ENCODE measurements at regions not wholly inside any gene's neighbourhood (a gene's known extent, or its start where the extent isn't known, plus 50 kb on each side); places are given as distances from the start of the nearest gene placed in this dataset.
A peak's percentile ranks its signal among the peaks of the same experiment; 100 is the strongest.
"Not testable (repeated sequence)": the region's sequence is repeated elsewhere in the genome, so short reads cannot be mapped to it uniquely, and the experiment has no call there.

DNA sequence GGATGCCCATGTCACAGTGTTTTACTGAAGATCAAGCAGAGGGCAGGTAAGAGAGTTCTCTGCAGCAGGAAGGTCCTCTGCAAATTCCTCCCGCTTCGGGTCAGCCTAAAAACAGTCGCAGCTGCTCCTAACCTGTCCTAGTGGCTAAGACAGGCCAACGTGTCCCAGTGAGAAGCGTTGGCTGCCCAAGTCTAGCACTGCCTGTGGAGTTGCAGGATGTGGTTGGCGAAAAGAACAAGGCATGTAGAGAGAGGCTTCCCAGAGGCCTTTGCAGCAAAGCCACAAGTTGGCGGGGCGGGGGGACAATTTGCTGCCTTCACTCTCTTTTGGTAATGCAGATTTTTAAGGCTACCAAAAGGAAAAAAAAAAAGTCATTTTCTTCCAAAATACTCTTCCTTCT is 340.1 kb downstream of the BCL11B start:
- DNase-seq (ENCODE audit: low read depth in 3 of 3) = peak; percentile 24 to 57 (median 40)

DNA sequence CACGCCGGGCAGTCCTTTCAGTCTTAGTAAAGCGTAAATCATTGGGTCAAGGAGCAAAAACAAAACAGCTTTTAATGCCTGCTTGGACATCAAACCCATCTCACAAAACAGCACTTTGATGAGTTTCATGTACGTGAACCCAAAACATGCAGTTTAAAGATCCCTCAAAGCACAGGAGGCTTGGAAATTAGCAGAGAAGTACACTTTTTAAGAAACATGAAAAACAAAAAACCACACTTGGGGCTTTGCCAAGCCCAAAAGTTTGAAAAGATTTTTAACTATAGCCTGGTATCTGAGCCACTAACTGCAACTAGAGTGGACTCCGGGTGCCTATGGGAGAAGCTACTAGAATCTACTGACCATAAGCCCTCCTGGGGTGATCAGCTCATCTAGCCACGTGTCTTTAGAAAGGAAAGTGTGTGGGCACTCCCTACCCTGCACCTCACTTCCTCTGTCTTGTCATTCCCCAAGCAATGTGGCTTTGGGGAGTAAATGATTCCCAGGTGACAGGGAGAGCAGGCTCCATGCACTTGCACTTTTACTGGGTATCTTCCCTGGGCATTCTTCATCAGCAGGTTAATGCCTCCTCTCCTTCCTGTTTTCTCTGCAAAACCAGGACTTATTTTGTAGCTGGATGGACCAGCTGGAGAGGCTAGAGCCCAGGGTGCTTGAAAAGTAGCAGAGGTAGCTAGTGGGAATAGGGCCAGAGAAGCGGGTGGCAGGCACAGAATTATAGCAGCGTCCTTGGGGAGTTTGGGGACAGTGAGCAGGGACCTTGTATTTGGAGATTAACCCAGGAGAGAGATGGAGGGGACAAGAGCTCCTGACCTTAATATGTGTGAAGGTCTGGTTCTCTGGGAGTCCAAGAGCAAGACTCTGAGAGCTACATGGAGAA is 339.3 kb downstream of the BCL11B start:
- DNase-seq (ENCODE audit: low read depth in 3 of 3) = no peak

GRCh38 chr14:98934569-98934968 is 337.4 kb downstream of the BCL11B start:
- not testable (repeated sequence) for DNase-seq (ENCODE audit: low read depth in 3 of 3)

- no peak for DNase-seq (ENCODE audit: low read depth in 3 of 3)
Measured at GRCh38 chr14:98935921-98936320, 336.1 kb downstream of the BCL11B start.

GRCh38 chr14:98937021-98937420 is 335.0 kb downstream of the BCL11B start:
- DNase-seq (ENCODE audit: low read depth in 3 of 3) = no peak

GRCh38 chr14:98937712-98938505 is 334.1 kb downstream of the BCL11B start:
- DNase-seq (ENCODE audit: low read depth in 3 of 3) = no peak

DNA sequence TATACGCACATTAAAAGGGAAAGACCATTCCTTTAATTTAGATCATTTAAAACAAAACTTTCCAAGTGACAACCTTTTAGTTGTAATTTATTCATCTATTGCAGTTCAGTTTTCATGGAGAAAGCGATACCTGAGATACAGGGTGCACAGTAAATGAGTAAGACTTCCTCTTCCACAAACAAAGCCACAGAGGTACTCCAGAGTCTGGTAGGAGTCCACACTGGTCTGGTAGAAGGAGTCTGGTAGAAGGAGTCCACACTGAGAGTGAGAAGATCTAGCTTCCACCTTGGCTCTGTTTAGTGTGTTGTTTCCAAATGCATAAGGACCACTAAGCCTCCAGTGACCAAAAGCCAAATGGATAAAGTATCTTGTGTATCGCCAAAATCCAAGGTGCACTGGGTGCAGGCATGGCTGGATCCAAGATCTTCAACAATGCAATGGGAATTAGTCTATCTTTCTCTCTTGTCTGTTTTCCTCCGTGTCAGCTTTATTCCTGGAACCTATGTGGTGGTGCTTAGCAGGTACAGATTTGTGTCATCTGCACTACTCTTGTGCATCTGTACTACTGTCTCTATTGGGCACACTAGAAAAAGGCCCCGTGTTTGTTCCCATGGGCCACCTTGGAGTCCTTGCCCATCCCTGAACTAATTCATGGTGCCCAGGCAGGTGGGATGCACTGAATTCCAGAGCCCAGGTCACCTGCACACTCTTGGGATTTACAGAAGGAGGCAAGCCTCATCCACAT is 331.1 kb downstream of the BCL11B start:
- DNase-seq (ENCODE audit: low read depth in 3 of 3) = no peak

GRCh38 chr14:98941481-98941880 is 330.5 kb downstream of the BCL11B start:
- DNase-seq (ENCODE audit: low read depth in 3 of 3) = no peak

DNA sequence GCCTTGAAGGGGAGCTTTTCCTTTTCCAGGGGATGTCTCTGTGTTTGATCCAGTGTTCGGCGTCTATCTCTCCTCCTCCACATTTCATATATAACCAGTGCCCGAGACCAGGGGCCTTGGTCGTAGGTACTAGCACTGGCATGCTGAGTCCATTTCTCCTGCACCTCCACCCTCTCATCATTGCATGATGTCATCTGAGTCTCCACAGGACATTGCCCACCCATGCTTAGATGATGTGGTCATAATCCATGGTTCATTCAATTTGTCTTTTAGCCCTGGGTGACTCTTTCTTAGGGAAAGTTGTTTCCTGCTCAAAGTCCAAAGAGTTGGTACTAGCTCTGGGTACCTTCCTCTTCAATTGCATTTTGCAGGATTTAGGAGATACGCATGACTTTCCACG is 328.1 kb downstream of the BCL11B start:
- no peak for DNase-seq (ENCODE audit: low read depth in 3 of 3)

GRCh38 chr14:98944989-98945388 is 327.0 kb downstream of the BCL11B start:
- no peak for DNase-seq (ENCODE audit: low read depth in 3 of 3)

DNA sequence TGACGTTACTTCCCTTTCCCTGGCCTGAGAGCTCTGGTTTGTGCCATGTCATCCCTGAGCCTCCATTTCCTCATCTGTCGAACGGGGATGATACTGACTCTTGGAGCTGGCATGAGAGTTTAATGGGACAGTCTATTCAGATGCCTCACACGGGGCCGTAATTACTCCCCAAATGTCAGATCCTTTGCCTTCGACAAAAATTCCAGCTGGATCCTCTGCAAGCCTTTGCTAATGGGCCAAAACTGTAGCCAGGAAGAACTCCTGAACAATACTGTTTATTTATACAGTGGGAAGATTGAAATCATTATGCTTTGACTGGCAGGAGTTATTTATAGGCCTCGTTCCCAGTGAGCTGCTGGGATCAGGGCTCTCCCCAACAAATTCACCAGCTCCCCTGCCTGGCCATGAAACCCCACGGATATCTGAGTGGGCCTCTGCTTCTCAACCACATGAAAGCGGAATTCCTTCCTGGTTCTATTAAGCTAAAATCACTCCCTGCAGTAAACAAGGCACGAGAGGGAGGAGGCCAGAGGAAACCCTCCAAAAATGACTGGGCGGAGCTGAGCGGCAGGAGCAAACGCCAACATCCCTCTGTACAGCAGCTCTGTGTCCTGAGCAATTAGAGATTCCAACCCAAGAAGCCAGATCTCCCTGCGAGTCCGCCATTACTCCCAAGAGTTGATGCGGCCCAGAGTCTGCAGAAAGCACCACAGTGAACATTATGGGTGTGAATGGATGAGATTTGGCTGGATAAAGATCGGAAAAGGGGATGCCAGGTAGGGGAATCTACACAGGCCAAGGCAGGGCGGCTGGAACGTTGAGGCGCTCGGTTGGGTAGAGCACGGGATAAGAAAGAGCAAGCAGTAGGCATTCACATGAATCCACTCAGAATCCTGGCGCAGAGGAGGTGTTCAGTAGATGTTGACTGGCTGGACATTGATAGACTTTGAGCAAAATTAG is 326.1 kb downstream of the BCL11B start:
- DNase-seq (ENCODE audit: low read depth in 3 of 3) = no peak

DNA sequence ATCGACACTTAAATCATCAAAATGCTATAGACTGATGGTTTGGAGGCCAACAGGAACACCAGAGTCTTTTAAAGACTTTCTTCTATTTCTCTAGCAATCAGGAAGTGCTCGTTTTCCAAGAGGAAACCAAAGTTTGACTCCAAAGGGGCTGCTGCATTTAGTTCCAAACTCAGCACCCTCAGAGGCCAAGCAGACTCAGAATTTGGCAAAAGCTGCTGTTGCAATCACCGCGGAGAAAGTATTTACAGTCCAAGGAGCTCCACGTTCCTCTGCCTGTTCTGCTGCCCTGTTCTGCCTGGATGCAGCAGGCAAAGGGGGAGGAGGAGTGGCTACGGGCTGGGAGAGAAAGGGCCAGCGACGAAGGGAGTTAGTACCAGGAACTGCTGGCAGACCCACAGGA is 325.1 kb downstream of the BCL11B start:
- no peak for DNase-seq (ENCODE audit: low read depth in 3 of 3)

GRCh38 chr14:98947911-98948595 is 323.9 kb downstream of the BCL11B start:
- DNase-seq (ENCODE audit: low read depth in 3 of 3) = no peak

DNA sequence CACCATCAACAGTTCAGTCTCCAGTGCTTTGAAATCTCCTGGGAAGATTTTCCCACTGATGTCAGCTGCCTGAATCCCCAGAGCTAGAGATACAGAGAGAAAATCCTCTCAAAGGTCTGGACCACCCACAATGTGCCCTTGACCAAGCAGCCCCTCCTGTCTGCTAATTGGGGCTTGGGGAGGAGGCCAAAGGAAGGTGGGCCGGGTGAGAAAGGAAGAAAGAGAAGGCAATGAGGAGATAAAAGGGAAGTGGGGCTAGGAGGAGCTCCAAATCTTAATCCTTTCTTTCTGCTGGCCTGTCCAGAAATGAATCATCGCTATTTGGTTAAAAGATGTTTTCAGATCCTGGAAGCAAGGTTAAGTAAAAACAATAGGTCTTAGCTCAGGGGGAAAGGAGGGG is 322.9 kb downstream of the BCL11B start:
- no peak for DNase-seq (ENCODE audit: low read depth in 3 of 3)

- no peak for DNase-seq (ENCODE audit: low read depth in 3 of 3)
Measured at GRCh38 chr14:98949481-98950135, 322.4 kb downstream of the BCL11B start.

DNA sequence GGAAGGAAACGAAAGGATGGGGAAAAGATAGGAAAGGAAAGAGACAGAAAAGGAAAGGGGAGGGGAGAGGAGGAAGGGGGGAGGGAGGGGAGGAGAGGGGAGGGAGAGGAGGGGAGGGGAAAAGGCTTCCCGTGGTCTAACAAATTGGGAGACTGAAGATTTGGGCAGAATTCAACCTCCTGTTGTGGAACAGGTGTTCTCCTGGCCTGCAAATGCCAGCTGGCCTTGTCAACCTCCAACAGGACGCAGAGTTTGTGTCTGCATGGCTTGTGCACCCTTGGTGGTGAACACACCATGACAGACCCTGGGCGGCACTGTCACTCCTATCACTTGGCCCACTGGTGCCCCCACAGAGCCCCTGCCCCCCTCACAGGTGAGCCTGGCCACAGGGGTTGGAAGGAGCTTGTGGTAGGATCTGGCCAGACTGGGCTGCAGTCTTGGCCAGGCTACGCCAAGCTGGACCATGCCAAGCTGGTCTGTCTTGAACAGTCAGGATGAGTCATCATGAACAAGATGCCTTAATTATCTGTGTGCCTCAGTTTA is 321.6 kb downstream of the BCL11B start:
- no peak for DNase-seq (ENCODE audit: low read depth in 3 of 3)

GRCh38 chr14:98951031-98951430 is 321.0 kb downstream of the BCL11B start:
- no peak for DNase-seq (ENCODE audit: low read depth in 3 of 3)

GRCh38 chr14:98951521-98952152 is 320.4 kb downstream of the BCL11B start:
- no peak for DNase-seq (ENCODE audit: low read depth in 3 of 3)

All from stimulated activated CD4-positive, alpha-beta T cell treated with anti-CD3 and anti-CD28 coated beads, TNF-alpha, amount 100 ng/mL, for 24 hours (primary cell).